Activated naive CD4-positive, alpha-beta T cell treated with anti-CD3 and anti-CD28 coated beads, Interleukin-2, amount 50 U/mL, for 24 hours (primary cell): ENCODE measurements at regions not wholly inside any gene's neighbourhood (a gene's known extent, or its start where the extent isn't known, plus 50 kb on each side); places are given as distances from the start of the nearest gene placed in this dataset.
"Not testable (repeated sequence)": the region's sequence is repeated elsewhere in the genome, so short reads cannot be mapped to it uniquely, and the experiment has no call there.

Experiments
- H3K27ac Mint-ChIP-seq: one replicate; pipeline ENCODE4 v1.8.0; 2021; ENCODE audit warnings: mild to moderate bottlenecking, mixed read lengths
- H3K27me3 Mint-ChIP-seq: one replicate; pipeline ENCODE4 v1.8.0; 2021; ENCODE audit warnings: mixed read lengths
- H3K36me3 Mint-ChIP-seq: one replicate; pipeline ENCODE4 v1.8.0; 2021; ENCODE audit warnings: mixed read lengths
- H3K4me1 Mint-ChIP-seq: one replicate; pipeline ENCODE4 v1.8.0; 2021; ENCODE audit warnings: mixed read lengths
- H3K4me3 Mint-ChIP-seq: one replicate; pipeline ENCODE4 v1.8.0; 2021; ENCODE audit warnings: mild to moderate bottlenecking, mixed read lengths
- H3K9me3 Mint-ChIP-seq: one replicate; pipeline ENCODE4 v1.8.0; 2021; ENCODE audit warnings: mixed read lengths

- Mint-ChIP-seq H3K4me3 (no peak overlapping the region), H3K9me3 (no peaks in the 10 kb centered on the region), H3K4me1 (no peaks in the 10 kb centered on the region), H3K27ac (no peak overlapping the region), H3K36me3 (no peaks in the 10 kb centered on the region), H3K27me3 (peaks cover 4% of the 10 kb centered on the region)
Measured at GRCh38 chr15:39508536-39508935, 72.3 kb upstream of the THBS1 start.

GRCh38 chr15:39510001-39510701 is 70.7 kb upstream of the THBS1 start:
- no peaks in the 10 kb centered on the region for H3K4me1 Mint-ChIP-seq
- H3K27me3 Mint-ChIP-seq = peaks cover 8% of the 10 kb centered on the region
- no peaks in the 10 kb centered on the region for H3K36me3 Mint-ChIP-seq
- H3K27ac Mint-ChIP-seq = no peak overlapping the region
- H3K4me3 Mint-ChIP-seq = no peak overlapping the region
- H3K9me3 Mint-ChIP-seq = peaks cover 5% of the 10 kb centered on the region

- Mint-ChIP-seq H3K9me3 (peaks cover 5% of the 10 kb centered on the region), H3K27me3 (peaks cover 11% of the 10 kb centered on the region), H3K36me3 (no peaks in the 10 kb centered on the region), H3K4me1 (no peaks in the 10 kb centered on the region), H3K4me3 (no peak overlapping the region), H3K27ac (no peak overlapping the region)
Measured at GRCh38 chr15:39511000-39511915, 69.6 kb upstream of the THBS1 start.

GRCh38 chr15:39511916-39512260 is 69.0 kb upstream of the THBS1 start:
- H3K36me3 Mint-ChIP-seq = no peaks in the 10 kb centered on the region
- H3K4me1 Mint-ChIP-seq = no peaks in the 10 kb centered on the region
- H3K9me3 Mint-ChIP-seq = peaks cover 5% of the 10 kb centered on the region
- H3K4me3 Mint-ChIP-seq = no peak overlapping the region
- H3K27me3 Mint-ChIP-seq = peaks cover 17% of the 10 kb centered on the region
- H3K27ac Mint-ChIP-seq = no peak overlapping the region

GRCh38 chr15:39512643-39513042 is 68.2 kb upstream of the THBS1 start:
- H3K9me3 Mint-ChIP-seq = peaks cover 5% of the 10 kb centered on the region
- H3K27ac Mint-ChIP-seq = no peak overlapping the region
- H3K27me3 Mint-ChIP-seq = peaks cover 24% of the 10 kb centered on the region
- H3K36me3 Mint-ChIP-seq = no peaks in the 10 kb centered on the region
- H3K4me3 Mint-ChIP-seq = no peak overlapping the region
- no peaks in the 10 kb centered on the region for H3K4me1 Mint-ChIP-seq

GRCh38 chr15:39513936-39514335 is 66.9 kb upstream of the THBS1 start:
- H3K9me3 Mint-ChIP-seq = peaks cover 5% of the 10 kb centered on the region
- H3K27ac Mint-ChIP-seq = no peak overlapping the region
- H3K4me3 Mint-ChIP-seq = no peak overlapping the region

GRCh38 chr15:39514933-39515332 is 65.9 kb upstream of the THBS1 start:
- H3K27ac Mint-ChIP-seq = no peak overlapping the region
- no peaks in the 10 kb centered on the region for H3K36me3 Mint-ChIP-seq
- H3K27me3 Mint-ChIP-seq = peaks cover 27% of the 10 kb centered on the region
- H3K4me3 Mint-ChIP-seq = no peak overlapping the region
- H3K9me3 Mint-ChIP-seq = peaks cover 5% of the 10 kb centered on the region
- no peaks in the 10 kb centered on the region for H3K4me1 Mint-ChIP-seq

More at GRCh38 chr15:39513936-39514335, 66.9 kb upstream of the THBS1 start:
- peaks cover 24% of the 10 kb centered on the region for H3K27me3 Mint-ChIP-seq
- no peaks in the 10 kb centered on the region for H3K4me1 Mint-ChIP-seq
- no peaks in the 10 kb centered on the region for H3K36me3 Mint-ChIP-seq

GRCh38 chr15:39515765-39516164 is 65.1 kb upstream of the THBS1 start:
- no peaks in the 10 kb centered on the region for H3K36me3 Mint-ChIP-seq
- H3K9me3 Mint-ChIP-seq = peaks cover 5% of the 10 kb centered on the region
- H3K27ac Mint-ChIP-seq = no peak overlapping the region
- H3K4me1 Mint-ChIP-seq = no peaks in the 10 kb centered on the region
- H3K4me3 Mint-ChIP-seq = no peak overlapping the region
- H3K27me3 Mint-ChIP-seq = peaks cover 27% of the 10 kb centered on the region

GRCh38 chr15:39517122-39517855 is 63.6 kb upstream of the THBS1 start:
- Mint-ChIP-seq H3K27ac (no peak overlapping the region), H3K27me3 (peaks cover 26% of the 10 kb centered on the region), H3K4me1 (no peaks in the 10 kb centered on the region), H3K36me3 (no peaks in the 10 kb centered on the region), H3K9me3 (peaks cover 5% of the 10 kb centered on the region), H3K4me3 (no peak overlapping the region)

GRCh38 chr15:39523968-39524367 is 56.9 kb upstream of the THBS1 start:
- H3K4me3 Mint-ChIP-seq, H3K36me3 Mint-ChIP-seq, H3K9me3 Mint-ChIP-seq: not testable (repeated sequence)

GRCh38 chr15:39529457-39529856 is 51.4 kb upstream of the THBS1 start:
- Mint-ChIP-seq H3K9me3 (no peaks in the 10 kb centered on the region), H3K27ac (no peak overlapping the region), H3K27me3 (peaks cover 11% of the 10 kb centered on the region), H3K4me1 (no peaks in the 10 kb centered on the region), H3K4me3 (no peak overlapping the region), H3K36me3 (no peaks in the 10 kb centered on the region)

More at GRCh38 chr15:39523968-39524367, 56.9 kb upstream of the THBS1 start:
- H3K4me1 Mint-ChIP-seq, H3K27ac Mint-ChIP-seq: not testable (repeated sequence)
- peaks cover 12% of the 10 kb centered on the region for H3K27me3 Mint-ChIP-seq

GRCh38 chr15:39530480-39531342 is 50.2 kb upstream of the THBS1 start:
- Mint-ChIP-seq H3K36me3 (no peaks in the 10 kb centered on the region), H3K4me1 (no peaks in the 10 kb centered on the region), H3K27me3 (peaks cover 8% of the 10 kb centered on the region), H3K4me3 (no peak overlapping the region), H3K9me3 (no peaks in the 10 kb centered on the region), H3K27ac (no peak overlapping the region)
